Psoas muscle (tissue), 7 donors: ENCODE measurements at regions not wholly inside any gene's neighbourhood (a gene's known extent, or its start where the extent isn't known, plus 50 kb on each side); places are given as distances from the start of the nearest gene placed in this dataset.
"Not testable (repeated sequence)": the region's sequence is repeated elsewhere in the genome, so short reads cannot be mapped to it uniquely, and the experiment has no call there.

Experiments
- ATAC-seq, 4 donors: fragments of 200-7000 bp; cut with Tn5 transposase; one replicate each; pipeline ENCODE4 v1.9.1; 2020; ENCODE audit warnings: moderate library complexity in 3 of 4, mild to moderate bottlenecking in 2 of 4
- DNase-seq, 2 donors: peaks; one replicate each; pipeline ENCODE4 v3.0.0-alpha.2; 2020
- H3K27ac ChIP-seq: fragments of 200-600 bp; one replicate; pipeline ENCODE4 v1.8.0; 2022
- H3K27me3 ChIP-seq, 3 donors: fragments of 200-600 bp in 1 of 3; one replicate each; pipeline versions ENCODE4 v1.6.1 to v1.8.0; 2013 to 2022; ENCODE audit warnings: low read length in 2 of 3, mild to moderate bottlenecking in 2 of 3, moderate library complexity in 1 of 3; ENCODE audit not compliant: insufficient read depth in 3 of 3
- H3K36me3 ChIP-seq, 2 donors: fragments of 200-600 bp in 1 of 2; one replicate each; pipeline versions ENCODE4 v1.6.1 to v1.8.0; 2013 to 2022; ENCODE audit warnings: low read depth in 1 of 2, mild to moderate bottlenecking in 1 of 2, moderate library complexity in 1 of 2; ENCODE audit not compliant: insufficient read depth in 1 of 2
- H3K4me1 ChIP-seq: fragments of 200-600 bp; one replicate; pipeline ENCODE4 v1.8.0; 2022
- H3K4me3 ChIP-seq: fragments of 200-600 bp; one replicate; pipeline ENCODE4 v1.8.0; 2022; ENCODE audit warnings: mild to moderate bottlenecking
- H3K9me3 ChIP-seq: fragments of 200-600 bp; one replicate; pipeline ENCODE4 v1.8.0; 2022
- WGBS, 3 donors: extraction: QIAGEN DNeasy Blood & Tissue Kit; methylation state at CpG; one replicate each; pipeline versions ENCODE4 v1.1.6 to v1.1.7; 2013; 5-methylcytosine and 5-hydroxymethylcytosine counted together
- intact Hi-C, 2 donors: fragments of 100-400 bp; cut with DNase I; formaldehyde crosslinking; loops; one replicate each; pipeline versions ENCODE4 v1.11.0 to v1.14.2; 2022
- donor health status: healthy with polysubstance abuse.
- donor health status: DM: no; HTN: no; CAD: no; lungs with moderate emphysema.
- donor health status: Bipolar disorder and iron deficiency.
- donor health status: healthy.
- donor health status: DM: yes; HTN: yes; CAD: no.
- donor health status: DM: no; HTN: no; CAD: no.
- donor health status: DM: yes; HTN: yes; CAD: no.

- H3K4me1 ChIP-seq, H3K27me3 ChIP-seq, H3K36me3 ChIP-seq, H3K9me3 ChIP-seq, DNase-seq, intact Hi-C loops, ATAC-seq, H3K27ac ChIP-seq, H3K4me3 ChIP-seq: not testable (repeated sequence)
- WGBS, 3 donors, result 80 to 89% (median 85%) methylated on average over 6 to 9 of the region's 10 CpGs
Observed at GRCh38 chr3:198138205-198138604, 178.2 kb downstream of the LMLN start.

- H3K4me3 ChIP-seq, DNase-seq, H3K27me3 ChIP-seq, H3K9me3 ChIP-seq, H3K27ac ChIP-seq, H3K36me3 ChIP-seq, ATAC-seq, intact Hi-C loops, H3K4me1 ChIP-seq: not testable (repeated sequence)
- WGBS, 3 donors, result 23 to 31% (median 28%) methylated on average over 4 of the region's 4 CpGs
Observed at GRCh38 chr3:198139037-198139436, 179.0 kb downstream of the LMLN start.

- H3K9me3 ChIP-seq, H3K4me1 ChIP-seq, ATAC-seq, H3K27me3 ChIP-seq, intact Hi-C loops, H3K4me3 ChIP-seq, DNase-seq, H3K36me3 ChIP-seq, H3K27ac ChIP-seq: not testable (repeated sequence)
- WGBS, 3 donors, result 56 to 60% (median 57%) methylated on average over 7 to 8 of the region's 8 CpGs
Observed at GRCh38 chr3:198139513-198140167, 179.6 kb downstream of the LMLN start.

- intact Hi-C loops, ATAC-seq: not testable (repeated sequence)
- 76 to 87% (median 86%) methylated on average over 10 to 11 of the region's 15 CpGs for WGBS, 3 donors
Observed at GRCh38 chr3:198143300-198144137, 183.5 kb downstream of the LMLN start.

GRCh38 chr3:198145231-198145784 lies 185.3 kb downstream of the LMLN start:
- H3K4me3 ChIP-seq, H3K36me3 ChIP-seq, intact Hi-C loops, H3K27ac ChIP-seq, H3K9me3 ChIP-seq, H3K27me3 ChIP-seq, H3K4me1 ChIP-seq: not testable (repeated sequence)
- ATAC-seq, result peak in 3 of 4 donors; percentile 66 to 73 (median 66)
- WGBS, 3 donors, result 15 to 22% (median 18%) methylated on average over 3 to 4 of the region's 8 CpGs
- DNase-seq, result peak; percentile 84 to 85

More at GRCh38 chr3:198143300-198144137, 183.5 kb downstream of the LMLN start:
- not testable (repeated sequence) for H3K27ac ChIP-seq, H3K9me3 ChIP-seq, H3K4me1 ChIP-seq, H3K27me3 ChIP-seq, DNase-seq, H3K36me3 ChIP-seq, H3K4me3 ChIP-seq

- 77 to 91% (median 82%) methylated on average over 4 of the region's 5 CpGs for WGBS, 3 donors
- H3K27me3 ChIP-seq, H3K4me3 ChIP-seq, intact Hi-C loops, H3K4me1 ChIP-seq, H3K27ac ChIP-seq, H3K36me3 ChIP-seq, H3K9me3 ChIP-seq, ATAC-seq, DNase-seq: not testable (repeated sequence)
Observed at GRCh38 chr3:198146070-198146469, 186.1 kb downstream of the LMLN start.

GRCh38 chr3:198146559-198147164 lies 186.6 kb downstream of the LMLN start:
- H3K36me3 ChIP-seq, DNase-seq, intact Hi-C loops, H3K9me3 ChIP-seq, H3K27ac ChIP-seq, H3K4me1 ChIP-seq, ATAC-seq, H3K27me3 ChIP-seq, H3K4me3 ChIP-seq: not testable (repeated sequence)
- 81 to 96% (median 88%) methylated on average over 6 to 8 of the region's 9 CpGs for WGBS, 3 donors

- H3K4me1 ChIP-seq, H3K27ac ChIP-seq, H3K27me3 ChIP-seq, intact Hi-C loops, ATAC-seq, H3K36me3 ChIP-seq, H3K9me3 ChIP-seq, H3K4me3 ChIP-seq, DNase-seq: not testable (repeated sequence)
- 86 to 100% (median 100%) methylated on average over 1 of the region's 3 CpGs for WGBS, 3 donors
Observed at GRCh38 chr3:198147213-198147612, 187.2 kb downstream of the LMLN start.

GRCh38 chr3:198147993-198148392 lies 188.0 kb downstream of the LMLN start:
- H3K27me3 ChIP-seq, ATAC-seq, H3K4me3 ChIP-seq, H3K4me1 ChIP-seq, H3K36me3 ChIP-seq, intact Hi-C loops, H3K9me3 ChIP-seq, H3K27ac ChIP-seq, DNase-seq: not testable (repeated sequence)
- WGBS, 3 donors, result 52 to 81% (median 64%) methylated on average over 6 of the region's 6 CpGs

GRCh38 chr3:198149904-198150303 lies 189.9 kb downstream of the LMLN start:
- DNase-seq, H3K4me3 ChIP-seq, H3K27me3 ChIP-seq, H3K4me1 ChIP-seq, H3K27ac ChIP-seq, H3K36me3 ChIP-seq, intact Hi-C loops, ATAC-seq, H3K9me3 ChIP-seq: not testable (repeated sequence)
- WGBS, 3 donors, result 60 to 80% (median 72%) methylated on average over 5 of the region's 5 CpGs

GRCh38 chr3:198151867-198152266 lies 191.8 kb downstream of the LMLN start:
- H3K36me3 ChIP-seq, H3K27ac ChIP-seq, H3K4me1 ChIP-seq, DNase-seq, H3K9me3 ChIP-seq, intact Hi-C loops, H3K4me3 ChIP-seq, H3K27me3 ChIP-seq: not testable (repeated sequence)
- WGBS, 3 donors, result 25 to 26% (median 25%) methylated on average over 3 to 4 of the region's 4 CpGs
- peak; percentile 58 to 94 (median 84) for ATAC-seq
